ENCODE measurements at regions not wholly inside any gene's neighbourhood (a gene's known extent, or its start where the extent isn't known, plus 50 kb on each side); places are given as distances from the start of the nearest gene placed in this dataset.

DNA sequence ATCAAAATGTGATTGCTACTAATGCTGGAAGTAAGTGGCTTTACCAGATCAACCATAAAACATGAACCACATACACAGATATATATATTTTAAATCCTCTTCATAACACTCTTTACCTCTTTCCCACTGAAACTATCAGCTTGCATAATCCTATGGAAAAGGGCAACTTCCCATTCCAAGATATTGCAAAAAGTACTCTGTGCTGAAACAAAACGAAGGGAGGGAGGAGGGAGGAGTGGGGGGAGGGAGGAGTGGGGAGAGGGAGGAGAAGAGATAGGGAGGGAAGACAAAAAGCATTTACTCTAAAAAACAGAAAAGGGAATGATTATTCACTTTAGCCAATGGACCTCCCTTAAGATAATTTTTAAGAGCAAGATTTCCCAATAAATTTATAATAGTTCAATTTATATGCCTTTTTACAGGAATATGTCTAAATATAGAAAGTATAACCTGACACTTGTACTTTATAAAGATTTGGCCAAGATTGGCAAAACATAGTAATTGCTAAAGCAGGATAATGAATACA lies 344.8 kb upstream of the NFE2L3 start:
- ChIA-PET POLR2A (no interaction called here), CTCF (interaction anchor here (1.0 kb wide), 1 partner anchor 10 kb away, joined by 3 read pairs; no protein-coding TSS in a partner anchor)
- TF ChIP-seq, protein P1, sequence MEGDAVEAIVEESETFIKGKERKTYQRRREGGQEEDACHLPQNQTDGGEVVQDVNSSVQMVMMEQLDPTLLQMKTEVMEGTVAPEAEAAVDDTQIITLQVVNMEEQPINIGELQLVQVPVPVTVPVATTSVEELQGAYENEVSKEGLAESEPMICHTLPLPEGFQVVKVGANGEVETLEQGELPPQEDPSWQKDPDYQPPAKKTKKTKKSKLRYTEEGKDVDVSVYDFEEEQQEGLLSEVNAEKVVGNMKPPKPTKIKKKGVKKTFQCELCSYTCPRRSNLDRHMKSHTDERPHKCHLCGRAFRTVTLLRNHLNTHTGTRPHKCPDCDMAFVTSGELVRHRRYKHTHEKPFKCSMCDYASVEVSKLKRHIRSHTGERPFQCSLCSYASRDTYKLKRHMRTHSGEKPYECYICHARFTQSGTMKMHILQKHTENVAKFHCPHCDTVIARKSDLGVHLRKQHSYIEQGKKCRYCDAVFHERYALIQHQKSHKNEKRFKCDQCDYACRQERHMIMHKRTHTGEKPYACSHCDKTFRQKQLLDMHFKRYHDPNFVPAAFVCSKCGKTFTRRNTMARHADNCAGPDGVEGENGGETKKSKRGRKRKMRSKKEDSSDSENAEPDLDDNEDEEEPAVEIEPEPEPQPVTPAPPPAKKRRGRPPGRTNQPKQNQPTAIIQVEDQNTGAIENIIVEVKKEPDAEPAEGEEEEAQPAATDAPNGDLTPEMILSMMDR (IDR thresholded peaks at IDR 0.05; ENCODE audit: control extremely low read depth, extremely low read depth, low read depth, missing control alignments): no peak
- DNase-seq (ENCODE audit: extremely low spot score): no peak

DNA sequence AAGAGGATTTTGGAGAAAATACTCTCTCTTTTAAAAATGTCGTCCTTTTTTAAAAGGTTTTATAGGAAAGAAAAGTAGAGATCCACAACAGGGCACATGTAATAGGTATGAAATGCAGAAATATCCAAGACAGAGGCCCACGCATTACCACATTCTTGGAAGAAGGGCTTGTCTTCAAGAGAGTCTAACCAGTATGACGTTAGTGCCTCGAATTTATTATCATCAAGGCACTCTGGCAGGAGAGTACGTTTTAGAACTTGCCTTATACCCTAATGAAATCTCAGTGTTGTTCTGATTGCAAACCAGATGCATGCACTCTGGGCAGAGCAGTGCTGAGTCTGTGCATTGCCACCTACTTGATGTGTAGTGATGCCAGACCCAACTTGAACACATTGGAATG lies 342.6 kb upstream of the NFE2L3 start:
- ChIA-PET CTCF (interaction anchor here (1.1 kb wide), 1 partner anchor 42 kb away, joined by 3 read pairs; no protein-coding TSS in a partner anchor), POLR2A (no interaction called here)

DNA sequence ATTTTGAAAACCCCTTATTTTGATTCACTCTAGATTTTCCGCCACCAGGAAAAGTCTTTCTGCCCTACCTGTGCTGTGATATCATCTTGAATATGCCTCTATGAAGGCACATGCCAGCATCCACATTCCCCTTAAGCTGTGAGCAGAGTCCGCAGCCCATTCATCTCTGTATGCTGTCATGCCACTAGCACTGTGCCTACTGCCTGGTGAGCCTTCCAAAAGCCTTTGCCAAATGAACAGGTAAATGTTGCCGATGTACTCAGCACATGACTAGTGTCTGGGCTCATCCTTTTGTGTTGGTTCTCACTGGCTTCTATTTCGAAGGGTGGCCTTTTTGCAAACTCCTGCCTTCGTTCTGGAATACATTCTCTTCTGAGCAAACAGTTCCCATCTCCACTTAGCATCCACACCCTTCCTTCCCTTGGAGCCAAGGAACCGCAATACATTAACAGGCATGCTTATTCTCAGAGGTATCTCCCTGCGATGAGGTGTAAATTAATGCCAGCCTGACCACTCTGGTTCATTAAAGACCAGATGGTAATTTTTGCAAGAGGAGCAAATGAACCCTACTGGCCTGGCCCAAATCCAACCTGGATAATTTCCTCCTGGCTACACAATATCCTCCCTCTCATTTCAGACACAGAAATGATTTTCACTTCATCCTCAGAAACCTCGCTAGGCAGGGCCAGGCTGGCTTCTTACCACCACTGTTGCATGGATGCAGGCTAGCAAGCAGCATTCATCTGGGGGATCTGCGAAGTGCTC lies 339.7 kb upstream of the NFE2L3 start:
- POLR2A ChIA-PET: no interaction called here
- CTCF ChIA-PET: no interaction called here
- TF ChIP-seq, protein P1 (IDR thresholded peaks at IDR 0.05; ENCODE audit: control extremely low read depth, extremely low read depth, low read depth, missing control alignments): no peak
- DNase-seq (ENCODE audit: extremely low spot score): no peak

More for the DNA sequence above, 342.6 kb upstream of the NFE2L3 start:
- TF ChIP-seq, protein P1 (IDR thresholded peaks at IDR 0.05; ENCODE audit: control extremely low read depth, extremely low read depth, low read depth, missing control alignments): no peak
- DNase-seq (ENCODE audit: extremely low spot score): no peak

DNA sequence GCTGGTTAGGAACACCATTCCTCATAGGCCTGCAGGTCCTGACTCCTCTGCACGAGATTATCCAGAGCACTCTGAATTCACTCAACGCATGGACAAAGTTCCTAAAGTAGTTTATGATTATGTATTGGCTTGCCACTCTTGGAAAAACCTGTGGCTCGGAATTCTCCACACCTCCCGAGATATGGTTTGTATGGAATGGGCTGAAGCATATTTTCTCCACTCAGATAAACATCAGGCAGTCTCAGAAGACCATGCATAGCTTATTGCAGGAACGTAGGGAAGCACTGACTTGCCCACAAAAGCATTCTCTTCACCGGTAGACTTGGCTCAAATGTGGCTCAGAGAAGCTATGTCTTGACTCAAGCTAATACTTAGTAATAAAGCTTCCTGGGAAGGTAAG lies 338.6 kb upstream of the NFE2L3 start:
- ChIA-PET POLR2A (no interaction called here), CTCF (interaction anchor here (1.3 to 1.5 kb wide), 2 partner anchors 9 to 26 kb away, joined by 3 to 4 read pairs; no protein-coding TSS in a partner anchor)
- TF ChIP-seq, protein P1 (IDR thresholded peaks at IDR 0.05; ENCODE audit: control extremely low read depth, extremely low read depth, low read depth, missing control alignments): no peak
- DNase-seq (ENCODE audit: extremely low spot score): no peak

DNA sequence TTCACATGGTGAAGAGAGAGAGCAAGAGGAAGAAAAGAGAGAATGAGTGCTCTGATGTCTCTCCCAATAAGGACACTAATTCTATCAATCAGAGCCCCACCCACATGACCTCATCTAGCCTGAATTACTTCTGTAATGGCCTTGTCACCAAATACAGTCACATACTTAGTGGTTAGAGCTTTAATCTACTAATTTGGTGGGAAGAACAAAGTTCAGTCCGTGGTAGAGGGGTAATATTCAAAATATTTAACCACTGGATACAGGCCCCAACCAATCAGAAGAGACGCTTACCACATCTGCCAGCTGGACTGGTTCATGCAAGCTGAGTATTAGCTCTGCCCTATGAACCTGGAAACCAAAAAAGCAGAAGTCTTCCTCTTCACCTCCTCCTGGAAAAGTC lies 336.3 kb upstream of the NFE2L3 start:
- DNase-seq (ENCODE audit: extremely low spot score): no peak
- TF ChIP-seq, protein P1 (IDR thresholded peaks at IDR 0.05; ENCODE audit: control extremely low read depth, extremely low read depth, low read depth, missing control alignments): no peak
- CTCF ChIA-PET: no interaction called here
- POLR2A ChIA-PET: no interaction called here

DNA sequence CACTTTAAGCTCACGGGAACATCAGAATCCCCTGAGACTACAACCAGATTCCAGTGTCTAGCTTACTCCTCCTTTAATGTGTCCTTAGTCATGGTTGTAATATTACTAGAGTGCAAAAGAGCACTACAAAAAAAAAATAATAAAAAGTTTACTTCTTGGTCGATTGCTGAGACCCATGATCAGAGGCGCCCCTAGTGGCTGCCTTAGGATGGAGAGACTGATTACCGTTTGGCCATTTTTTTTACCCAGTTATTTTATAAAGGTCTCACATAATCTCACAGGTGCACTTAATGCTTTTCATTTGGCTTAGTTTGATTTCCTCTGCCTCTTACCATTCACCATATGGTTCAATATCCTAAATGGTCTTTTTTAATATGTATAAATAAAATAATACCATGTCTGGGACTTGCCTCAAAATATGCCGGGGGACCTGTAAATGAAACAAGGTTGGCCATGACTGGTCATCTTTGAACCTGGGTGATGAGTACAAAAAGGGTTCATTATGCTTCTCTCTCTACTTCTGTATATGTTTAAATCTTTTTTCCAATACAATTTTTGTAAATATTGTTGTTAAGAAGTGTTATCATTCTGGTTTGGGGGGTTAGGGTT lies 331.5 kb upstream of the NFE2L3 start:
- ChIA-PET CTCF (interaction anchor here (1.1 to 2.1 kb wide), 3 partner anchors 20 to 27 kb away, joined by 3 to 5 read pairs (median 3); no protein-coding TSS in a partner anchor), POLR2A (no interaction called here)
- DNase-seq (ENCODE audit: extremely low spot score): peak; percentile 16
- TF ChIP-seq, protein P1 (IDR thresholded peaks at IDR 0.05; ENCODE audit: control extremely low read depth, extremely low read depth, low read depth, missing control alignments): peak; percentile 14

Measured in GM10248 (cell line).